ENCODE measurements at regions not wholly inside any gene's neighbourhood (a gene's known extent, or its start where the extent isn't known, plus 50 kb on each side); places are given as distances from the start of the nearest gene placed in this dataset.

GRCh38 chr6:167475947-167476346, 151.1 kb downstream of the TTLL2 start:
- TF ChIP-seq EP300 (IDR thresholded peaks at IDR 0.05; ENCODE audit: low read depth) = no peak
- no peak for TF ChIP-seq POLR2AphosphoS5 (IDR thresholded peaks at IDR 0.05)
- no peak for TF ChIP-seq CTCF (IDR thresholded peaks at IDR 0.05)
- TF ChIP-seq POLR2A (IDR thresholded peaks at IDR 0.05) = no peak
